ENCODE measurements at regions not wholly inside any gene's neighbourhood (a gene's known extent, or its start where the extent isn't known, plus 50 kb on each side); places are given as distances from the start of the nearest gene placed in this dataset.

DNA sequence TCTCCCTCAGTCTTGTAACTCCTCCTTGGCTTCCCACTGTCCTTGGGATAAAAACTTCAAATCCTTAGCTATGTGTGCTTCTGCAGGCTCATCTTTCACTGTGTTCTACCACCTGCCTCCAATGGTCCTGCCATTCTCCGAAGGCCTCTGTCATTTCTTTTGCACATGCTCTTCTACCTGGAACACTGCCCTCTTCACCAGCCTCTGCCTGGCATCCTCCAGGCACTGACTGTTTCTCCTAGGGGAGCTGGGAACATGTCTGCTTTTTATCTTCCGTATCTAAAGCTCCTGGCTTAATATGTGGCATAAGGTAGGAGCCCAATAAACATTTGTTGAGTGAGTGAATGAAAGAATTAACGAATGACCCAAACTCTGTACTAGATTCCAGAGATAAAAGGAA lies 603.3 kb upstream of the TMEM132C start (continued):
- TF ChIP-seq, protein P1, sequence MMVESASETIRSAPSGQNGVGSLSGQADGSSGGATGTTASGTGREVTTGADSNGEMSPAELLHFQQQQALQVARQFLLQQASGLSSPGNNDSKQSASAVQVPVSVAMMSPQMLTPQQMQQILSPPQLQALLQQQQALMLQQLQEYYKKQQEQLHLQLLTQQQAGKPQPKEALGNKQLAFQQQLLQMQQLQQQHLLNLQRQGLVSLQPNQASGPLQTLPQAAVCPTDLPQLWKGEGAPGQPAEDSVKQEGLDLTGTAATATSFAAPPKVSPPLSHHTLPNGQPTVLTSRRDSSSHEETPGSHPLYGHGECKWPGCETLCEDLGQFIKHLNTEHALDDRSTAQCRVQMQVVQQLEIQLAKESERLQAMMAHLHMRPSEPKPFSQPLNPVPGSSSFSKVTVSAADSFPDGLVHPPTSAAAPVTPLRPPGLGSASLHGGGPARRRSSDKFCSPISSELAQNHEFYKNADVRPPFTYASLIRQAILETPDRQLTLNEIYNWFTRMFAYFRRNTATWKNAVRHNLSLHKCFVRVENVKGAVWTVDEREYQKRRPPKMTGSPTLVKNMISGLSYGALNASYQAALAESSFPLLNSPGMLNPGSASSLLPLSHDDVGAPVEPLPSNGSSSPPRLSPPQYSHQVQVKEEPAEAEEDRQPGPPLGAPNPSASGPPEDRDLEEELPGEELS (CRISPR knock-in tag; IDR thresholded peaks at IDR 0.05), result no peak
- TF ChIP-seq ZNF671 (CRISPR knock-in tag; IDR thresholded peaks at IDR 0.05), result no peak
- no peak for TF ChIP-seq ZNF232 (CRISPR knock-in tag; IDR thresholded peaks at IDR 0.05)
- TF ChIP-seq, protein P2, sequence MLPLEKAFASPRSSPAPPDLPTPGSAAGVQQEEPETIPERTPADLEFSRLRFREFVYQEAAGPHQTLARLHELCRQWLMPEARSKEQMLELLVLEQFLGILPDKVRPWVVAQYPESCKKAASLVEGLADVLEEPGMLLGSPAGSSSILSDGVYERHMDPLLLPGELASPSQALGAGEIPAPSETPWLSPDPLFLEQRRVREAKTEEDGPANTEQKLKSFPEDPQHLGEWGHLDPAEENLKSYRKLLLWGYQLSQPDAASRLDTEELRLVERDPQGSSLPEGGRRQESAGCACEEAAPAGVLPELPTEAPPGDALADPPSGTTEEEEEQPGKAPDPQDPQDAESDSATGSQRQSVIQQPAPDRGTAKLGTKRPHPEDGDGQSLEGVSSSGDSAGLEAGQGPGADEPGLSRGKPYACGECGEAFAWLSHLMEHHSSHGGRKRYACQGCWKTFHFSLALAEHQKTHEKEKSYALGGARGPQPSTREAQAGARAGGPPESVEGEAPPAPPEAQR (CRISPR knock-in tag; IDR thresholded peaks at IDR 0.05), result no peak
- TF ChIP-seq, protein P3, sequence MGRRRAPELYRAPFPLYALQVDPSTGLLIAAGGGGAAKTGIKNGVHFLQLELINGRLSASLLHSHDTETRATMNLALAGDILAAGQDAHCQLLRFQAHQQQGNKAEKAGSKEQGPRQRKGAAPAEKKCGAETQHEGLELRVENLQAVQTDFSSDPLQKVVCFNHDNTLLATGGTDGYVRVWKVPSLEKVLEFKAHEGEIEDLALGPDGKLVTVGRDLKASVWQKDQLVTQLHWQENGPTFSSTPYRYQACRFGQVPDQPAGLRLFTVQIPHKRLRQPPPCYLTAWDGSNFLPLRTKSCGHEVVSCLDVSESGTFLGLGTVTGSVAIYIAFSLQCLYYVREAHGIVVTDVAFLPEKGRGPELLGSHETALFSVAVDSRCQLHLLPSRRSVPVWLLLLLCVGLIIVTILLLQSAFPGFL (CRISPR knock-in tag; IDR thresholded peaks at IDR 0.05; ENCODE audit: borderline replicate concordance), result no peak

DNA sequence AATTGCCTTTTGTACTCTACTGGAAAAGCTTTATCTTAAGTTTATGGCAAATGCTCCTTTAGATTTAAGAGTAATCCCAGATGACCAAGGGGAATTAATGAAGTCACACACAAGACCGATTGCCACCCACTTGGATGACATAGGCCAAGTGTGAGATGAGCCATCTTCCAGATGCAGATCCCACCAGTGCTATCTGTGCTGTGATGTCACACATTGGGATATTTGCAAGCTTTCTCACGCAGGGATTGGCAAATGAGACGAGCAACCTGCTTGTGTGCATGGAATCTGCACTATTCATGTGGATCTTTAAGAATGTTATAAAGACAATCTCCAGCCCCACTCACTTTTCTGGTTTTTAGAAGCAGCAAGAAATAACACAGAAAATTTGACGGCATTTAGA lies 602.1 kb upstream of the TMEM132C start:
- H3K27me3 Mint-ChIP-seq (ENCODE audit: low read depth), result peaks cover 14% of the 10 kb centered on the region
- no peak for TF ChIP-seq RORB (CRISPR knock-in tag; IDR thresholded peaks at IDR 0.05)
- TF ChIP-seq ZBTB21 (CRISPR knock-in tag; IDR thresholded peaks at IDR 0.05; ENCODE audit: borderline replicate concordance), result no peak
- TF ChIP-seq TCF7 (CRISPR knock-in tag; IDR thresholded peaks at IDR 0.05; ENCODE audit: low read depth), result no peak
- no peak for TF ChIP-seq ZNF121 (CRISPR knock-in tag; IDR thresholded peaks at IDR 0.05)
- no peak for TF ChIP-seq NFE2L1 (CRISPR knock-in tag; IDR thresholded peaks at IDR 0.05)
- TF ChIP-seq, protein P4, sequence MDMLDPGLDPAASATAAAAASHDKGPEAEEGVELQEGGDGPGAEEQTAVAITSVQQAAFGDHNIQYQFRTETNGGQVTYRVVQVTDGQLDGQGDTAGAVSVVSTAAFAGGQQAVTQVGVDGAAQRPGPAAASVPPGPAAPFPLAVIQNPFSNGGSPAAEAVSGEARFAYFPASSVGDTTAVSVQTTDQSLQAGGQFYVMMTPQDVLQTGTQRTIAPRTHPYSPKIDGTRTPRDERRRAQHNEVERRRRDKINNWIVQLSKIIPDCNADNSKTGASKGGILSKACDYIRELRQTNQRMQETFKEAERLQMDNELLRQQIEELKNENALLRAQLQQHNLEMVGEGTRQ (CRISPR knock-in tag; IDR thresholded peaks at IDR 0.05), result no peak
- no peak for TF ChIP-seq JAZF1 (CRISPR knock-in tag; IDR thresholded peaks at IDR 0.05)
- TF ChIP-seq EMX1 (CRISPR knock-in tag; IDR thresholded peaks at IDR 0.05), result no peak
- TF ChIP-seq NR3C1 (CRISPR knock-in tag; conservative IDR thresholded peaks at IDR 0.05; ENCODE audit: low read depth), result no peak
- TF ChIP-seq NR1H2 (CRISPR knock-in tag; IDR thresholded peaks at IDR 0.05), result no peak
- TF ChIP-seq, protein P5, sequence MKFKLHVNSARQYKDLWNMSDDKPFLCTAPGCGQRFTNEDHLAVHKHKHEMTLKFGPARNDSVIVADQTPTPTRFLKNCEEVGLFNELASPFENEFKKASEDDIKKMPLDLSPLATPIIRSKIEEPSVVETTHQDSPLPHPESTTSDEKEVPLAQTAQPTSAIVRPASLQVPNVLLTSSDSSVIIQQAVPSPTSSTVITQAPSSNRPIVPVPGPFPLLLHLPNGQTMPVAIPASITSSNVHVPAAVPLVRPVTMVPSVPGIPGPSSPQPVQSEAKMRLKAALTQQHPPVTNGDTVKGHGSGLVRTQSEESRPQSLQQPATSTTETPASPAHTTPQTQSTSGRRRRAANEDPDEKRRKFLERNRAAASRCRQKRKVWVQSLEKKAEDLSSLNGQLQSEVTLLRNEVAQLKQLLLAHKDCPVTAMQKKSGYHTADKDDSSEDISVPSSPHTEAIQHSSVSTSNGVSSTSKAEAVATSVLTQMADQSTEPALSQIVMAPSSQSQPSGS (CRISPR knock-in tag; IDR thresholded peaks at IDR 0.05; ENCODE audit: borderline replicate concordance, low read depth), result no peak
- TF ChIP-seq ESRRA (CRISPR knock-in tag; IDR thresholded peaks at IDR 0.05; ENCODE audit: borderline replicate concordance), result no peak
- no peak for ATAC-seq
- H3K9me3 Mint-ChIP-seq, result peaks cover 38% of the 10 kb centered on the region
- H3K4me1 Mint-ChIP-seq, result no peaks in the 10 kb centered on the region
- H3K27ac Mint-ChIP-seq, result no peak overlapping the region
- POLR2A ChIA-PET, result no interaction called here
- peaks cover 18% of the 10 kb centered on the region for H3K36me3 Mint-ChIP-seq
- CTCF ChIA-PET, result no interaction called here
- no peak for DNase-seq (ENCODE audit: low spot score)
- H3K4me3 Mint-ChIP-seq, result no peak overlapping the region

DNA sequence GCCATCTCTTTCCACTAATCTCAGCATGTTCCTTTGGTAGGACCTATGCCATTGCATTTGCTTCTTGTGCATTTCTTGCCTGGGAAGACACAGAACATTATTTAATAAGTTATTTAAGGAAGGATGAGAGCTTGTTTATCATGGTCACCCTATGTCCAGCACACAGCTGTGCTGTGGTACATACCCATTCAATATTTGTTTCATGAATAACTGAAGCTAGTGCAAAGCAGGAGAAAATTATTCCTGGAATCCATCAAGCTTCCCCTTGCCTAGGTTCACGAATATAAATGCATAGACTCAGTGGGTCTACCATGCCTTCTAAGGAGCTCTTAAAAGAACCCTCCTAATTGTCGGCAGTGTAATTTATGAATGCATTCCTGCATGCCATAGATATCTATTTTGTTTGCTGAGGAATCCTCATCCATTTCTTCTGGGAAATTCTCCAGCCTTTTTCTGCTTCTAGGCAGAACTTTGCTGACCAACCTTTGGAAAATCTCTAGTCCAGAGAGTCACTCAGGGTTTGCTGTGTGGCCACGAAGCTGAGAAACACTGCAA lies 599.8 kb upstream of the TMEM132C start:
- H3K9me3 Mint-ChIP-seq, result peaks cover 41% of the 10 kb centered on the region
- H3K27ac Mint-ChIP-seq, result no peak overlapping the region
- peaks cover 6% of the 10 kb centered on the region for H3K4me1 Mint-ChIP-seq
- H3K36me3 Mint-ChIP-seq, result peaks cover 21% of the 10 kb centered on the region
- CTCF ChIA-PET, result no interaction called here
- DNase-seq (ENCODE audit: low spot score) (no peak), ATAC-seq (no peak)
- H3K4me3 Mint-ChIP-seq, result no peak overlapping the region
- H3K27me3 Mint-ChIP-seq (ENCODE audit: low read depth), result peaks cover 9% of the 10 kb centered on the region
- POLR2A ChIA-PET, result no interaction called here
- no peak for TF ChIP-seq MYBL2 (CRISPR knock-in tag; IDR thresholded peaks at IDR 0.05)
- no peak for TF ChIP-seq ZNF263 (CRISPR knock-in tag; IDR thresholded peaks at IDR 0.05; ENCODE audit: low read depth)
- TF ChIP-seq ZNF232 (CRISPR knock-in tag; IDR thresholded peaks at IDR 0.05), result no peak
- TF ChIP-seq, protein P6, sequence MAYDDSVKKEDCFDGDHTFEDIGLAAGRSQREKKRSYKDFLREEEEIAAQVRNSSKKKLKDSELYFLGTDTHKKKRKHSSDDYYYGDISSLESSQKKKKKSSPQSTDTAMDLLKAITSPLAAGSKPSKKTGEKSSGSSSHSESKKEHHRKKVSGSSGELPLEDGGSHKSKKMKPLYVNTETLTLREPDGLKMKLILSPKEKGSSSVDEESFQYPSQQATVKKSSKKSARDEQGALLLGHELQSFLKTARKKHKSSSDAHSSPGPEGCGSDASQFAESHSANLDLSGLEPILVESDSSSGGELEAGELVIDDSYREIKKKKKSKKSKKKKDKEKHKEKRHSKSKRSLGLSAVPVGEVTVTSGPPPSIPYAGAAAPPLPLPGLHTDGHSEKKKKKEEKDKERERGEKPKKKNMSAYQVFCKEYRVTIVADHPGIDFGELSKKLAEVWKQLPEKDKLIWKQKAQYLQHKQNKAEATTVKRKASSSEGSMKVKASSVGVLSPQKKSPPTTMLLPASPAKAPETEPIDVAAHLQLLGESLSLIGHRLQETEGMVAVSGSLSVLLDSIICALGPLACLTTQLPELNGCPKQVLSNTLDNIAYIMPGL (CRISPR knock-in tag; IDR thresholded peaks at IDR 0.05), result no peak
- no peak for TF ChIP-seq ELF4 (CRISPR knock-in tag; IDR thresholded peaks at IDR 0.05; ENCODE audit: low read depth)
- TF ChIP-seq, protein P7, sequence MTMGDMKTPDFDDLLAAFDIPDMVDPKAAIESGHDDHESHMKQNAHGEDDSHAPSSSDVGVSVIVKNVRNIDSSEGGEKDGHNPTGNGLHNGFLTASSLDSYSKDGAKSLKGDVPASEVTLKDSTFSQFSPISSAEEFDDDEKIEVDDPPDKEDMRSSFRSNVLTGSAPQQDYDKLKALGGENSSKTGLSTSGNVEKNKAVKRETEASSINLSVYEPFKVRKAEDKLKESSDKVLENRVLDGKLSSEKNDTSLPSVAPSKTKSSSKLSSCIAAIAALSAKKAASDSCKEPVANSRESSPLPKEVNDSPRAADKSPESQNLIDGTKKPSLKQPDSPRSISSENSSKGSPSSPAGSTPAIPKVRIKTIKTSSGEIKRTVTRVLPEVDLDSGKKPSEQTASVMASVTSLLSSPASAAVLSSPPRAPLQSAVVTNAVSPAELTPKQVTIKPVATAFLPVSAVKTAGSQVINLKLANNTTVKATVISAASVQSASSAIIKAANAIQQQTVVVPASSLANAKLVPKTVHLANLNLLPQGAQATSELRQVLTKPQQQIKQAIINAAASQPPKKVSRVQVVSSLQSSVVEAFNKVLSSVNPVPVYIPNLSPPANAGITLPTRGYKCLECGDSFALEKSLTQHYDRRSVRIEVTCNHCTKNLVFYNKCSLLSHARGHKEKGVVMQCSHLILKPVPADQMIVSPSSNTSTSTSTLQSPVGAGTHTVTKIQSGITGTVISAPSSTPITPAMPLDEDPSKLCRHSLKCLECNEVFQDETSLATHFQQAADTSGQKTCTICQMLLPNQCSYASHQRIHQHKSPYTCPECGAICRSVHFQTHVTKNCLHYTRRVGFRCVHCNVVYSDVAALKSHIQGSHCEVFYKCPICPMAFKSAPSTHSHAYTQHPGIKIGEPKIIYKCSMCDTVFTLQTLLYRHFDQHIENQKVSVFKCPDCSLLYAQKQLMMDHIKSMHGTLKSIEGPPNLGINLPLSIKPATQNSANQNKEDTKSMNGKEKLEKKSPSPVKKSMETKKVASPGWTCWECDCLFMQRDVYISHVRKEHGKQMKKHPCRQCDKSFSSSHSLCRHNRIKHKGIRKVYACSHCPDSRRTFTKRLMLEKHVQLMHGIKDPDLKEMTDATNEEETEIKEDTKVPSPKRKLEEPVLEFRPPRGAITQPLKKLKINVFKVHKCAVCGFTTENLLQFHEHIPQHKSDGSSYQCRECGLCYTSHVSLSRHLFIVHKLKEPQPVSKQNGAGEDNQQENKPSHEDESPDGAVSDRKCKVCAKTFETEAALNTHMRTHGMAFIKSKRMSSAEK (CRISPR knock-in tag; IDR thresholded peaks at IDR 0.05; ENCODE audit: borderline replicate concordance), result no peak
